Neuron (in vitro differentiated cells): ENCODE measurements at regions not wholly inside any gene's neighbourhood (a gene's known extent, or its start where the extent isn't known, plus 50 kb on each side); places are given as distances from the start of the nearest gene placed in this dataset.

Source experiments
- H2AFZ ChIP-seq: one replicate; pipeline ENCODE4 v1.6.1; 2013; ENCODE audit warnings: low read depth, mild to moderate bottlenecking, inconsistent platforms, low read length, moderate library complexity
- H3K27me3 ChIP-seq: one replicate; pipeline ENCODE4 v1.6.1; 2013; ENCODE audit warnings: low read length; ENCODE audit not compliant: insufficient read depth
- H3K36me3 ChIP-seq: one replicate; pipeline ENCODE4 v1.6.1; 2013; ENCODE audit warnings: low read length; ENCODE audit not compliant: insufficient read depth
- H3K4me1 ChIP-seq: one replicate; pipeline ENCODE4 v1.6.1; 2013; ENCODE audit warnings: low read length; ENCODE audit not compliant: insufficient read depth
- H3K4me3 ChIP-seq: 2 replicates; pipeline ENCODE4 v1.5.1; 2013; ENCODE audit warnings: mild to moderate bottlenecking, low read length, moderate library complexity
- H3K9me3 ChIP-seq: one replicate; pipeline ENCODE4 v1.6.1; 2013; ENCODE audit warnings: low read length

GRCh38 chr1:81414488-81415015 lies 386.2 kb upstream of the ADGRL2 start:
- peaks cover 19% of the 10 kb centered on the region for H3K4me1 ChIP-seq
- no peaks in the 10 kb centered on the region for H3K36me3 ChIP-seq
- no peaks in the 10 kb centered on the region for H3K9me3 ChIP-seq
- H3K4me3 ChIP-seq = no peak overlapping the region
- H3K27me3 ChIP-seq = no peaks in the 10 kb centered on the region
- no peak overlapping the region for H2AFZ ChIP-seq

GRCh38 chr1:81412954-81413353 lies 387.8 kb upstream of the ADGRL2 start:
- Histone ChIP-seq H3K4me3 (no peak overlapping the region), H2AFZ (no peak overlapping the region)

GRCh38 chr1:81410941-81411340 lies 389.8 kb upstream of the ADGRL2 start:
- no peak overlapping the region for H3K4me3 ChIP-seq
- H3K36me3 ChIP-seq = no peaks in the 10 kb centered on the region
- H2AFZ ChIP-seq = no peak overlapping the region
- H3K9me3 ChIP-seq = no peaks in the 10 kb centered on the region
- no peaks in the 10 kb centered on the region for H3K27me3 ChIP-seq
- peaks cover 56% of the 10 kb centered on the region for H3K4me1 ChIP-seq

More at GRCh38 chr1:81412954-81413353, 387.8 kb upstream of the ADGRL2 start:
- no peaks in the 10 kb centered on the region for H3K27me3 ChIP-seq
- H3K36me3 ChIP-seq = no peaks in the 10 kb centered on the region
- peaks cover 35% of the 10 kb centered on the region for H3K4me1 ChIP-seq
- H3K9me3 ChIP-seq = no peaks in the 10 kb centered on the region

- Histone ChIP-seq H3K36me3 (no peaks in the 10 kb centered on the region), H3K27me3 (no peaks in the 10 kb centered on the region), H3K4me3 (no peak overlapping the region), H3K4me1 (peaks cover 57% of the 10 kb centered on the region), H2AFZ (no peak overlapping the region), H3K9me3 (no peaks in the 10 kb centered on the region)
These were observed 390.4 kb upstream of the ADGRL2 start for GRCh38 chr1:81410351-81410750.

GRCh38 chr1:81409780-81410274 lies 390.9 kb upstream of the ADGRL2 start:
- no peaks in the 10 kb centered on the region for H3K36me3 ChIP-seq
- H2AFZ ChIP-seq = no peak overlapping the region
- no peaks in the 10 kb centered on the region for H3K27me3 ChIP-seq
- no peak overlapping the region for H3K4me3 ChIP-seq
- peaks cover 56% of the 10 kb centered on the region for H3K4me1 ChIP-seq
- no peaks in the 10 kb centered on the region for H3K9me3 ChIP-seq

GRCh38 chr1:81409262-81409661 lies 391.5 kb upstream of the ADGRL2 start:
- Histone ChIP-seq H2AFZ (no peak overlapping the region), H3K9me3 (no peaks in the 10 kb centered on the region), H3K36me3 (no peaks in the 10 kb centered on the region), H3K4me1 (peaks cover 51% of the 10 kb centered on the region), H3K4me3 (no peak overlapping the region), H3K27me3 (no peaks in the 10 kb centered on the region)

- no peak overlapping the region for H3K4me3 ChIP-seq
- H3K36me3 ChIP-seq = no peaks in the 10 kb centered on the region
- no peak overlapping the region for H2AFZ ChIP-seq
- H3K27me3 ChIP-seq = no peaks in the 10 kb centered on the region
- no peaks in the 10 kb centered on the region for H3K9me3 ChIP-seq
- peaks cover 51% of the 10 kb centered on the region for H3K4me1 ChIP-seq
These were observed 392.3 kb upstream of the ADGRL2 start for GRCh38 chr1:81408419-81408818.

- Histone ChIP-seq H3K4me3 (no peak overlapping the region), H3K4me1 (peaks cover 51% of the 10 kb centered on the region)
These were observed 393.5 kb upstream of the ADGRL2 start for GRCh38 chr1:81407000-81407821.

GRCh38 chr1:81406292-81406999 lies 394.3 kb upstream of the ADGRL2 start:
- H3K4me3 ChIP-seq = no peak overlapping the region

More at GRCh38 chr1:81407000-81407821, 393.5 kb upstream of the ADGRL2 start:
- Histone ChIP-seq H3K27me3 (no peaks in the 10 kb centered on the region), H3K9me3 (no peaks in the 10 kb centered on the region), H3K36me3 (no peaks in the 10 kb centered on the region), H2AFZ (no peak overlapping the region)

GRCh38 chr1:81398041-81398440 lies 402.7 kb upstream of the ADGRL2 start:
- Histone ChIP-seq H3K4me3 (no peak overlapping the region), H3K4me1 (no peaks in the 10 kb centered on the region), H3K36me3 (no peaks in the 10 kb centered on the region), H2AFZ (no peak overlapping the region), H3K9me3 (peaks cover 4% of the 10 kb centered on the region), H3K27me3 (no peaks in the 10 kb centered on the region)

More at GRCh38 chr1:81406292-81406999, 394.3 kb upstream of the ADGRL2 start:
- no peak overlapping the region for H2AFZ ChIP-seq
- no peaks in the 10 kb centered on the region for H3K36me3 ChIP-seq
- no peaks in the 10 kb centered on the region for H3K9me3 ChIP-seq
- H3K4me1 ChIP-seq = peaks cover 51% of the 10 kb centered on the region
- no peaks in the 10 kb centered on the region for H3K27me3 ChIP-seq

GRCh38 chr1:81392526-81393226 lies 408.1 kb upstream of the ADGRL2 start:
- Histone ChIP-seq H3K36me3 (no peaks in the 10 kb centered on the region), H3K4me1 (no peaks in the 10 kb centered on the region)

GRCh38 chr1:81391125-81391828 lies 409.5 kb upstream of the ADGRL2 start:
- no peak overlapping the region for H2AFZ ChIP-seq
- H3K9me3 ChIP-seq = no peaks in the 10 kb centered on the region
- H3K4me3 ChIP-seq = no peak overlapping the region
- H3K36me3 ChIP-seq = no peaks in the 10 kb centered on the region
- no peaks in the 10 kb centered on the region for H3K4me1 ChIP-seq
- H3K27me3 ChIP-seq = no peaks in the 10 kb centered on the region

More at GRCh38 chr1:81392526-81393226, 408.1 kb upstream of the ADGRL2 start:
- Histone ChIP-seq H2AFZ (no peak overlapping the region), H3K9me3 (peaks cover 2% of the 10 kb centered on the region), H3K27me3 (no peaks in the 10 kb centered on the region), H3K4me3 (no peak overlapping the region)
